ENCODE measurements at regions not wholly inside any gene's neighbourhood (a gene's known extent, or its start where the extent isn't known, plus 50 kb on each side); places are given as distances from the start of the nearest gene placed in this dataset.

DNA sequence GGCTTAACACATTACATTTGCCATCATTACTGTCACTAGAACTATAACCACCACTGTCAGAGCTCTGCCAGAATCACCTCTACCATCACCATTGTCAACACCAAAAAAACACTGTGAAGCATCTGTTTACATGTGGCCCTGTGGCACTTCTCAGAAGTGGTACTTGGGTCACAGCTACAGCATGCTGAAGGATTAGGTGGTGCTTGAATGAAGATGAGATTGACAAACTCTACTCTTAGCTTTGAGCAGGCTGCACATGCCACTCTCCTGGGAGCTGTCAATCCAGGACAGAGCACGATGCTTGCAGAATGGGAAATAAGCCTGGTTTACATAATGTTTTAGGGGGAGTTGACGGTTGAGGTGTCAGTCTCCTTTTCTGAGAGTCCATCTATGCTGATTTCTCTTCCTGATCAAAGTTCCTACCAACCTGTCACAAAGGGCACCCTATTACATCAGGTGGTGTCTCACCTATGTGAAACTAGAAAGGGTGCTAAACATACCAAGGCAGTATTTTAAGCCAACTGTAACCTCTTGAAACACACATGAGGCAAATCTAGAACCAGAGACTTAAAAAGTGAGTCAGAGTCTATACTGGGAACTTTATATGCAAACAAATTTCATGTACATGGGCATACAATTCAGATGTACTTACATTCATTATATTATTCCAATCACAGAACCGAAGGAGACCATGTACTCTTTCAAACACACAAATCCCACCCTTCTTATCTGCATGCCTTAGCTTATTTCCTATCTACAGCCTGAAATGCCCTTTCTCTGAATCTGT lies 258.7 kb downstream of the EMP1 start:
- DNase-seq (ENCODE audit: low spot score) (no peak), ATAC-seq (ENCODE audit: low FRiP score) (no peak)
- TF ChIP-seq, protein P1, sequence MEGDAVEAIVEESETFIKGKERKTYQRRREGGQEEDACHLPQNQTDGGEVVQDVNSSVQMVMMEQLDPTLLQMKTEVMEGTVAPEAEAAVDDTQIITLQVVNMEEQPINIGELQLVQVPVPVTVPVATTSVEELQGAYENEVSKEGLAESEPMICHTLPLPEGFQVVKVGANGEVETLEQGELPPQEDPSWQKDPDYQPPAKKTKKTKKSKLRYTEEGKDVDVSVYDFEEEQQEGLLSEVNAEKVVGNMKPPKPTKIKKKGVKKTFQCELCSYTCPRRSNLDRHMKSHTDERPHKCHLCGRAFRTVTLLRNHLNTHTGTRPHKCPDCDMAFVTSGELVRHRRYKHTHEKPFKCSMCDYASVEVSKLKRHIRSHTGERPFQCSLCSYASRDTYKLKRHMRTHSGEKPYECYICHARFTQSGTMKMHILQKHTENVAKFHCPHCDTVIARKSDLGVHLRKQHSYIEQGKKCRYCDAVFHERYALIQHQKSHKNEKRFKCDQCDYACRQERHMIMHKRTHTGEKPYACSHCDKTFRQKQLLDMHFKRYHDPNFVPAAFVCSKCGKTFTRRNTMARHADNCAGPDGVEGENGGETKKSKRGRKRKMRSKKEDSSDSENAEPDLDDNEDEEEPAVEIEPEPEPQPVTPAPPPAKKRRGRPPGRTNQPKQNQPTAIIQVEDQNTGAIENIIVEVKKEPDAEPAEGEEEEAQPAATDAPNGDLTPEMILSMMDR (IDR thresholded peaks at IDR 0.05): no peak

DNA sequence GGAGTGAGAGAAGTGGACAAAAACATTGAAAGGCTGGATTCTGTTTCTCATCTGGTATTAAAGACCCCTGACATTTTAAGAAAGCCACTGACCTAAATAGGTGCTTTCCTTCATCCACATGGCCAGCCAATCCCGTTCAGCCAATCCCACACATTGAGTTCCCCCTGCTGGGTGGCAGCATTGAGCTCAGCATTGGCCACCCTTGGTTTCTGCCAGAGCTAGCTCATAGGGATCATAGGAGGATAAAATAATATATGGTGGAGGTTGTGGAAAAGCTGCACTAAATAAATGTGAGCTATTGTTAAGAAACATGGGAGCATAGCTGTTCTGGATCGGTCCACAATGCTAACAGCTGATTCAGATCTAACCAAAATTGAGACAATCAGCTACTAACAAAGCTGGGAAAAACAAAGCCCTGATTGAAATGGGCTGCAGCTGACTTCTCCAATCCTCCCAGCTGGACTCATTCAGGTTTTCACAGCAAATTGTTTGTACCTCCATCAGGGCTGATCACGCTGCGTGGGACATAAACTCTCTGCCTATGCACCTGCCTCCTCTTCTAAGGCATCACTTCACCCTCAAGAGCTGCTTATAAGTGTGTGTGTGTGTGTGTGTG lies 256.5 kb downstream of the EMP1 start:
- TF ChIP-seq, protein P1 (IDR thresholded peaks at IDR 0.05): no peak
- DNase-seq (ENCODE audit: low spot score): no peak
- no peak for ATAC-seq (ENCODE audit: low FRiP score)

DNA sequence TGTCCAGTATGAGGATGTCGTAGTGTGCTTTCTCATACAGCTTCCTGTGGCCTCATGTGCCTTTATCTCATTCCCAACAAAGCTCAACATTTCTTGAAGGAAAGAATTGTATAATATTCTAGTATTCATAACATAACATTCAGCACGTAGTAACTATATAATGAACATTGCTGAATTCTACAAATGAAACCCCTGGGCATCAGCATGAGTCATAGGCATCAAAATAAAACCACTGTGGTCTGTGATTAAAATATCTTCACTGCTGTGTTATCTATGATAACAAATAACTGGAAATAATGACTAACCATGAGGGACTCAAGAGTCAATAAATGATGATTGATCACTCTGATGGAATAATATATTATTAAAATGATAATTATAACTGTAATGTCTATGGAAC lies 255.2 kb downstream of the EMP1 start:
- TF ChIP-seq, protein P1 (IDR thresholded peaks at IDR 0.05): no peak
- no peak for DNase-seq (ENCODE audit: low spot score)

DNA sequence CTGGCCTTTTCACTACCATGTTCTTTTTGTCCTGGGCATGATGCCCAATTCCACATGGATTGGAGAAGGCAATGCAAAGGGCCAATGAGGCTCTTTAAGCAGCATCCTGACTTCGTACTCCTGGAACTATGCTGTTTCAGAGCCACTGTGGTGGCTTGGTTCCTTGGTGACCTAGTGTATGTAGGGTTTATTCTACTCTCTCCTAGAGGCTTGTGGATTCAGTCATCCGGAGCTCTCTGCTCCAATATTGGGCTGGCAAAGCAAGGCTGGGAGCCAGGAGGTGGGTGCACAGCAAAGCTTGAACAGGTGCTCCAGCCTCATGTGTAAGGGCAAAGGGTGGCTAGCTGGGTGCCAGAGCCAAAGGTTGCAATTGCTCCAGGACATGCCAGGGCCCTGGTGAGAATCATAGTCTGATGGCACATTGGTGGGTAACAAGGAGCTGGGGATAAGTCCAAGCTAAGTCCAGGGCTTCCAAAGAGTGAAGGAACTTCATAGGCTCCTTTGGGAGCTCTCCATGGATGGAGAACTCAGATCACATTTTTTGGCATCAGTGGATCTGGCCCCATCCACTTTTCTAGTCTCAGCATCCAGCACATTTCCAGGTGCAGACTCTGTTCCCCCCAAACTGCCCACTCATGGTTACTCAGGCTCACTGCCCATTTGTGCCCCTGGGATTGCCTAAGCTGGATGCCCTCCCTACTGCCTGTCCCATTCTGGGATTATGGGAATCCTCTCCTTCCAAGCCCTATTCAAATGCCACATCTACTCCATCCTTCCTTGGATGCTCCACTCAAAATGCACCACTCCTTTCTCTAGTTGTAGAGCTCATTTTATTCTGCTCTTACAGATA lies 253.9 kb downstream of the EMP1 start:
- TF ChIP-seq, protein P1 (IDR thresholded peaks at IDR 0.05): no peak
- ATAC-seq (ENCODE audit: low FRiP score) (no peak), DNase-seq (ENCODE audit: low spot score) (no peak)

More for the DNA sequence above, 255.2 kb downstream of the EMP1 start:
- ATAC-seq (ENCODE audit: low FRiP score): no peak

DNA sequence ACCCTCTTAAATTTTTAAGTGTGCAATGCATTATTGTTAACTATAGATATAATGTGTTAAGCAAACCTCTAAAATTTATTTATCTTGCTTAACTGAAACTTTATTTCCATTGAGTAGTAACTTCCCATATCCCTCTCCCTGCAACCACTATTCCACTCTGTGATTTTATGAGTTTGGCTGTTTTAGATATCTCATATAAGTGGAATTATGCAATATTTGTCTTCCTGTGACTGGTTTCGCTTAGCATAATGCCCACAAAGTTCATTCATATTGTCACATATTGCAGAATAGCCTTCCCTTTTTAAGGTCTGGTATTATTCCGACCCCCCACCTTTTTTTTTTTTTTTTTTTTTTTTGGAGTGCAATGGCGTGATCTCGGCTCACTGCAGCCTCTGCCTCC lies 247.6 kb downstream of the EMP1 start:
- no peak for DNase-seq (ENCODE audit: low spot score)
- TF ChIP-seq, protein P1 (IDR thresholded peaks at IDR 0.05): no peak
- ATAC-seq (ENCODE audit: low FRiP score): no peak

DNA sequence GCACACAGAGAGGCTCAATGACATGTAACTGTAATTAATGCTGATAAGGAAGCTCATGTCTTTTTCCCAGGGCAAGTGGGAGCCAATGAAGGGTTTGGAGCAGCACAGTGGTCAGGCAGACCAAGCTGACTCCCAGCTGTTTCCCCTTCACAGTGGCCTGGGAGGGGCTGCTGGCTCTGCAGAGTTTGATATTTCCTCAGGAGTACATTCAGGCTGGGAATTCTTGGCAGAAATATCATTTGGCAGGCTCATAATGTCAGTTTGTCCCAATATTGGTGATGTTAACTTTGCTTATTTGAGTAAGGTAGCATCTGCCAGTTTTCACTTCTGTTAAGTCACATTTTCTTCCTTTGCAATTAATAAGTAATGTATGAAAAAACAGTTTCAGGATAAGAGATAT lies 247.0 kb downstream of the EMP1 start:
- ATAC-seq (ENCODE audit: low FRiP score) (no peak), DNase-seq (ENCODE audit: low spot score) (no peak)
- TF ChIP-seq, protein P1 (IDR thresholded peaks at IDR 0.05): no peak
